ENCODE measurements at regions not wholly inside any gene's neighbourhood (a gene's known extent, or its start where the extent isn't known, plus 50 kb on each side); places are given as distances from the start of the nearest gene placed in this dataset.

DNA sequence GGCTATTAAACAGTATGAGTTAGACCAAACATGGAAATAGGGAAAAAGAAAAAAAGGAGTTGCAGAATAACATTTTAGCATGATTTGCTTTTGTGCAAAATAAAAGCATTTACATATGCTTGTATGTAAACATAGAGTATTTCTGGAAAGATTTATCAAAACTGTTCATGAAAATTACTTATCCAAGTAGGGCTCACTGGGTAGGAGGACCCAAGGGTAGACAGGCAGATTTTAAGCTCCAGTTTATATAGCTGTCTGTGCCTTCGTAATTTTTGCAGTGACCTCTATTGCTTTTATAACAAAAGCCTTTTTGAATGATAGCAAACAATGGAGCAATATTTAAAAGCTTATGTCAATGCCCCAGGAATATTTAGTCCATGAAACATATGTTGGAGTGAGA is 228.8 kb upstream of the IRF2BP2 start:
- TF ChIP-seq CTCF (IDR thresholded peaks at IDR 0.05) (no peak), EP300 (IDR thresholded peaks at IDR 0.05) (no peak)
